Natural killer cell (primary cell): ENCODE measurements at regions not wholly inside any gene's neighbourhood (a gene's known extent, or its start where the extent isn't known, plus 50 kb on each side); places are given as distances from the start of the nearest gene placed in this dataset.

ENCODE experiments used
- ATAC-seq, 3 donors: fragments of 150-1000 bp in 2 of 3; fragments of 200-7000 bp in 1 of 3; cut with Tn5 transposase; 1 replicate in 1 of 3; 2 replicates in 2 of 3; pipeline ENCODE4 v1.10.0; 2021; ENCODE audit warnings: mild to moderate bottlenecking in 2 of 3, moderate library complexity in 2 of 3
- DNase-seq, 2 donors: peaks; one replicate each; pipeline versions ENCODE4 v3.0.0 to v3.0.0-alpha.2; 2013 to 2021; ENCODE audit warnings: mixed read lengths in 1 of 2
- H3K27ac ChIP-seq: one replicate; pipeline ENCODE4 v1.5.1; 2013; ENCODE audit warnings: mild to moderate bottlenecking, low read length
- H3K27me3 ChIP-seq: one replicate; pipeline ENCODE4 v1.6.1; 2013; ENCODE audit warnings: low read length; ENCODE audit not compliant: control insufficient read depth, insufficient read depth
- H3K36me3 ChIP-seq: one replicate; pipeline ENCODE4 v1.6.1; 2013; ENCODE audit warnings: low read length; ENCODE audit not compliant: control insufficient read depth, insufficient read depth
- H3K4me1 ChIP-seq: one replicate; pipeline ENCODE4 v1.6.1; 2013; ENCODE audit warnings: low read length; ENCODE audit not compliant: control insufficient read depth, insufficient read depth
- H3K4me3 ChIP-seq: one replicate; pipeline ENCODE4 v1.5.1; 2013; ENCODE audit warnings: low read length
- H3K9me3 ChIP-seq: one replicate; pipeline ENCODE4 v1.6.1; 2013; ENCODE audit warnings: low read length; ENCODE audit not compliant: control insufficient read depth, insufficient read depth
- H3K27ac Mint-ChIP-seq, 2 donors: one replicate each; pipeline ENCODE4 v1.8.0; 2022; ENCODE audit warnings: mild to moderate bottlenecking in 2 of 2, mixed read lengths in 2 of 2, moderate library complexity in 1 of 2
- H3K27me3 Mint-ChIP-seq, 2 donors: one replicate each; pipeline ENCODE4 v1.8.0; 2022; ENCODE audit warnings: low read depth in 2 of 2, mixed read lengths in 2 of 2
- H3K36me3 Mint-ChIP-seq: one replicate; pipeline ENCODE4 v1.8.0; 2022; ENCODE audit warnings: mixed read lengths
- H3K4me1 Mint-ChIP-seq, 2 donors: one replicate each; pipeline ENCODE4 v1.8.0; 2022; ENCODE audit warnings: mixed read lengths in 2 of 2
- H3K4me3 Mint-ChIP-seq: one replicate; pipeline ENCODE4 v1.8.0; 2022; ENCODE audit warnings: mild to moderate bottlenecking, moderate library complexity, mixed read lengths
- H3K9me3 Mint-ChIP-seq, 2 donors: one replicate each; pipeline ENCODE4 v1.8.0; 2022; ENCODE audit warnings: mixed read lengths in 2 of 2
- CTCF ChIP-seq: fragments of 200-600 bp; IDR thresholded peaks from one replicate; pipeline ENCODE4 v1.8.0; 2022; ENCODE audit warnings: antibody characterized with exemption
- WGBS: methylation state at CpG from one replicate; pipeline ENCODE4 v1.1.7; 2013; ENCODE audit warnings: missing lambda C conversion rate; ENCODE audit not compliant: insufficient coverage; 5-methylcytosine and 5-hydroxymethylcytosine counted together
- intact Hi-C: fragments of 100-400 bp; cut with micrococcal nuclease; formaldehyde crosslinking; loops from one replicate; pipeline ENCODE4 v1.14.2; 2022

- H3K27me3 ChIP-seq = no peaks in the 10 kb centered on the region
- H3K27ac ChIP-seq = no peak overlapping the region
- Mint-ChIP-seq H3K4me1 (no peaks in the 10 kb centered on the region), H3K36me3 (no peaks in the 10 kb centered on the region), H3K27me3 (no peaks in the 10 kb centered on the region), H3K4me3 (no peak overlapping the region), H3K9me3 (peaks cover 9 to 15% of the 10 kb centered on the region in 2 donors), H3K27ac (no peak overlapping the region)
- H3K4me3 ChIP-seq = no peak overlapping the region
- intact Hi-C loops = no loop called here
- no peaks in the 10 kb centered on the region for H3K4me1 ChIP-seq
- no peak for TF ChIP-seq CTCF
- no peaks in the 10 kb centered on the region for H3K36me3 ChIP-seq
- no peaks in the 10 kb centered on the region for H3K9me3 ChIP-seq
- ATAC-seq (no peak), DNase-seq (no peak)
- WGBS = 71% methylated on average over 1 of the region's 1 CpG
Observed at GRCh38 chr20:11843289-11843688, 74.4 kb upstream of the BTBD3 start.

GRCh38 chr20:11844691-11845090 lies 73.0 kb upstream of the BTBD3 start:
- H3K4me3 ChIP-seq = no peak overlapping the region
- Mint-ChIP-seq H3K27me3 (no peaks in the 10 kb centered on the region), H3K36me3 (no peaks in the 10 kb centered on the region), H3K27ac (no peak overlapping the region), H3K4me3 (no peak overlapping the region), H3K9me3 (peaks cover 9 to 17% of the 10 kb centered on the region in 2 donors), H3K4me1 (no peaks in the 10 kb centered on the region)
- H3K27ac ChIP-seq = no peak overlapping the region
- H3K4me1 ChIP-seq = no peaks in the 10 kb centered on the region
- TF ChIP-seq CTCF = no peak
- intact Hi-C loops = no loop called here
- no peaks in the 10 kb centered on the region for H3K27me3 ChIP-seq
- DNase-seq (no peak), ATAC-seq (no peak)
- H3K36me3 ChIP-seq = no peaks in the 10 kb centered on the region
- no peaks in the 10 kb centered on the region for H3K9me3 ChIP-seq

- DNase-seq = no peak
- Mint-ChIP-seq H3K27ac (no peak overlapping the region), H3K27me3 (no peaks in the 10 kb centered on the region), H3K4me3 (no peak overlapping the region), H3K36me3 (no peaks in the 10 kb centered on the region), H3K9me3 (peaks cover 11 to 16% of the 10 kb centered on the region in 2 donors), H3K4me1 (no peaks in the 10 kb centered on the region)
- WGBS = 89% methylated on average over 3 of the region's 3 CpGs
- H3K27me3 ChIP-seq = no peaks in the 10 kb centered on the region
- intact Hi-C loops = no loop called here
- no peaks in the 10 kb centered on the region for H3K4me1 ChIP-seq
- H3K9me3 ChIP-seq = no peaks in the 10 kb centered on the region
- no peak overlapping the region for H3K27ac ChIP-seq
- ATAC-seq = no peak
- H3K36me3 ChIP-seq = no peaks in the 10 kb centered on the region
- TF ChIP-seq CTCF = no peak
- no peak overlapping the region for H3K4me3 ChIP-seq
Observed at GRCh38 chr20:11845340-11845739, 72.4 kb upstream of the BTBD3 start.

- ATAC-seq (no peak), DNase-seq (no peak)
- H3K27me3 ChIP-seq = no peaks in the 10 kb centered on the region
- no peaks in the 10 kb centered on the region for H3K9me3 ChIP-seq
- no peak overlapping the region for H3K27ac ChIP-seq
- no peak overlapping the region for H3K4me3 ChIP-seq
- no peak overlapping the region for H3K4me3 Mint-ChIP-seq
- H3K36me3 ChIP-seq = no peaks in the 10 kb centered on the region
- H3K27me3 Mint-ChIP-seq = no peaks in the 10 kb centered on the region
- H3K9me3 Mint-ChIP-seq = peaks cover 10 to 16% of the 10 kb centered on the region in 2 donors
- no peak for TF ChIP-seq CTCF
- no peaks in the 10 kb centered on the region for H3K4me1 ChIP-seq
- no peak overlapping the region for H3K27ac Mint-ChIP-seq
- intact Hi-C loops = no loop called here
- no peaks in the 10 kb centered on the region for H3K36me3 Mint-ChIP-seq
- 78% methylated on average over 1 of the region's 1 CpG for WGBS
- no peaks in the 10 kb centered on the region for H3K4me1 Mint-ChIP-seq
Observed at GRCh38 chr20:11846131-11846530, 71.6 kb upstream of the BTBD3 start.
